ENCODE measurements at regions not wholly inside any gene's neighbourhood (a gene's known extent, or its start where the extent isn't known, plus 50 kb on each side); places are given as distances from the start of the nearest gene placed in this dataset.

DNA sequence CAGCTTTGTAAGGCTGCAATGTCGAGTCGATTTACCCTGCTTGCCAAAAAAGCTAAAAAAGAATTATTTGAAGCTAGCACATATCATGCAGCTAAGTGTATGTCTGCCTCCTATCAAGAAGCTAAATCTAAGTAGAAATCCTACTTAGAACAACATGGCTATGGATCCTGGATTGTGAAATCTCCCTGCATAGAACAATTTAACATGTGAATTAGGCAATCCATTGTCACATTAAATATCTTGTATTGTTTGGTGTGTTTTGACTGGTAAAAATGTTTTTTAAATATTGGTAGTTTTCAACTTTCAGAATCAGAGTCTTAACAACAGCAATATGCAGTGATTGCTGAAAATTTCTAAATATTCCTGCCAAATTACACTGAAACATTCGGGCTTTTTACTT lies 73.3 kb downstream of the SKIDA1 start:
- DNase-seq (no peak), ATAC-seq (ENCODE audit: insufficient read depth, low read depth) (no peak)
- no peak overlapping the region for H2AFZ ChIP-seq (ENCODE audit: low read depth, low read length)

DNA sequence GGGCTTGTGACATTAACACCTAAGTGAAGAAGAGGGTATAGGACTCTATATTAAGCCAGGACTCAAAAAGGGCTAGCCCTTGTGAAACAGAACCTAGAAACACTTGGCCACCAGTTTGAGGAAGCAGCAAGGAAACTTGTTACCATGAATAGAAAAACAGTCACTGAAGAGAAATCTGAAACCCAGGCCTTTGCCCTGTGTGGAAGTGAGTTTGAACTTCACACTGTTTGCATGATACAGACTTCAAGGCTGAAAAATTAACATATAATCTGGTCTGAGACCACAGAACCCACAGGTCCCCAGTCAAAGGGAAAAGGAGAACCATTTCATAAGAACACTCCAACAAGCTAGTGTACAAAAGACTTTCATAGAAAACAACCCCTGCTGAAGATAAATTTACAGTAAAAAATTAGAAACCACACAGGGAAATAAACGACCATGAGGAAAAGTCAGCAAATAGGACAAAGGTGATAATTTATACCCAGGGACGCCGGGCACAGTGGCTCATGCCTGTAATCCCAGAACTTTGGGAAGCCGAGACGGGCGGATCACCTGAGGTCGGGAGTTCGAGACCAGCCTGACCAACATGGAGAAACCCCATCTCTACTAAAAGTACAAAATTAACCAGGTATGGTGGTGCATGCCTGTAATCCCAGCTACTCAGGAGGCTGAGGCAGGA lies 76.1 kb downstream of the SKIDA1 start:
- Histone ChIP-seq H3K79me2 (ENCODE audit: insufficient read depth, low read length) (no peaks in the 10 kb centered on the region), H3K27me3 (ENCODE audit: insufficient read depth, low read length, poor library complexity) (no peaks in the 10 kb centered on the region), H4K20me1 (ENCODE audit: insufficient read depth, low read length) (no peaks in the 10 kb centered on the region), H3K4me1 (ENCODE audit: insufficient read depth, low read length) (no peaks in the 10 kb centered on the region), H3K27ac (ENCODE audit: low read length) (no peak overlapping the region), H3K4me2 (ENCODE audit: insufficient read depth, low read length) (no peak overlapping the region), H3K9ac (ENCODE audit: low read depth, low read length) (no peak overlapping the region), H3K9me3 (ENCODE audit: insufficient read depth, low read length, severe bottlenecking) (no peaks in the 10 kb centered on the region), H3K4me3 (ENCODE audit: low read depth in 1 of 2, low read length in 2 of 2) (no peak overlapping the region), H2AFZ (ENCODE audit: low read depth, low read length) (no peak overlapping the region), H3K36me3 (ENCODE audit: insufficient read depth, low read length) (no peaks in the 10 kb centered on the region)
- ATAC-seq (ENCODE audit: insufficient read depth, low read depth) = no peak
- no peak for DNase-seq
- TF ChIP-seq EZH2 (IDR thresholded peaks at IDR 0.05; ENCODE audit: borderline replicate concordance, low read depth, low read length, severe bottlenecking) = no peak
- TF ChIP-seq, protein P1, sequence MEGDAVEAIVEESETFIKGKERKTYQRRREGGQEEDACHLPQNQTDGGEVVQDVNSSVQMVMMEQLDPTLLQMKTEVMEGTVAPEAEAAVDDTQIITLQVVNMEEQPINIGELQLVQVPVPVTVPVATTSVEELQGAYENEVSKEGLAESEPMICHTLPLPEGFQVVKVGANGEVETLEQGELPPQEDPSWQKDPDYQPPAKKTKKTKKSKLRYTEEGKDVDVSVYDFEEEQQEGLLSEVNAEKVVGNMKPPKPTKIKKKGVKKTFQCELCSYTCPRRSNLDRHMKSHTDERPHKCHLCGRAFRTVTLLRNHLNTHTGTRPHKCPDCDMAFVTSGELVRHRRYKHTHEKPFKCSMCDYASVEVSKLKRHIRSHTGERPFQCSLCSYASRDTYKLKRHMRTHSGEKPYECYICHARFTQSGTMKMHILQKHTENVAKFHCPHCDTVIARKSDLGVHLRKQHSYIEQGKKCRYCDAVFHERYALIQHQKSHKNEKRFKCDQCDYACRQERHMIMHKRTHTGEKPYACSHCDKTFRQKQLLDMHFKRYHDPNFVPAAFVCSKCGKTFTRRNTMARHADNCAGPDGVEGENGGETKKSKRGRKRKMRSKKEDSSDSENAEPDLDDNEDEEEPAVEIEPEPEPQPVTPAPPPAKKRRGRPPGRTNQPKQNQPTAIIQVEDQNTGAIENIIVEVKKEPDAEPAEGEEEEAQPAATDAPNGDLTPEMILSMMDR (IDR thresholded peaks at IDR 0.05; ENCODE audit: borderline replicate concordance, extremely low read depth, low read length, poor library complexity, severe bottlenecking) = no peak

More for the DNA sequence above, 73.3 kb downstream of the SKIDA1 start:
- H3K4me2 ChIP-seq (ENCODE audit: insufficient read depth, low read length) = no peak overlapping the region
- no peaks in the 10 kb centered on the region for H3K4me1 ChIP-seq (ENCODE audit: insufficient read depth, low read length)
- no peak for TF ChIP-seq EZH2 (IDR thresholded peaks at IDR 0.05; ENCODE audit: borderline replicate concordance, low read depth, low read length, severe bottlenecking)
- TF ChIP-seq, protein P1 (IDR thresholded peaks at IDR 0.05; ENCODE audit: borderline replicate concordance, extremely low read depth, low read length, poor library complexity, severe bottlenecking) = no peak
- H3K4me3 ChIP-seq (ENCODE audit: low read depth in 1 of 2, low read length in 2 of 2) = no peak overlapping the region
- no peaks in the 10 kb centered on the region for H4K20me1 ChIP-seq (ENCODE audit: insufficient read depth, low read length)
- H3K36me3 ChIP-seq (ENCODE audit: insufficient read depth, low read length) = no peaks in the 10 kb centered on the region
- no peak overlapping the region for H3K27ac ChIP-seq (ENCODE audit: low read length)
- no peaks in the 10 kb centered on the region for H3K27me3 ChIP-seq (ENCODE audit: insufficient read depth, low read length, poor library complexity)
- H3K9ac ChIP-seq (ENCODE audit: low read depth, low read length) = no peak overlapping the region
- H3K79me2 ChIP-seq (ENCODE audit: insufficient read depth, low read length) = no peaks in the 10 kb centered on the region
- H3K9me3 ChIP-seq (ENCODE audit: insufficient read depth, low read length, severe bottlenecking) = no peaks in the 10 kb centered on the region

DNA sequence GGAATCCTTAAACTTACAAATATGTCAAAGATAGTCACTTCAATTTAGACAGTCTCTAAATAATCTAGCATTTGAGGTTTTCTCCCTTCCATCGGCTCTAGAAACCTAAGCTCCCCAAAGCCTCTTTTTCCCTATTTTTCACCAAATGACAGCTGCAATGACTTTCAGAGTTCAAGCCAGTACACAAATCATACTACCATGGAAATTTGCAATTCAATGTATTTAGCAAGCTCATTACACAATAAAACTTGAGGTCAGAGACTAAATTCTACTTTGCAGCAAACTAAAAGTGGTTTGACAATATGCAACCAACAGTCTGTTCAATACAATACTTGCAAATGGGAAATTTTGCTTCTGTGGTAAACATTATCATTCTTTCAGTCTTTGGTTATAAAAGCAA lies 80.3 kb downstream of the SKIDA1 start:
- ATAC-seq (ENCODE audit: insufficient read depth, low read depth) (no peak), DNase-seq (no peak)
- no peaks in the 10 kb centered on the region for H4K20me1 ChIP-seq (ENCODE audit: insufficient read depth, low read length)
- no peak overlapping the region for H3K4me3 ChIP-seq (ENCODE audit: low read depth in 1 of 2, low read length in 2 of 2)
- H3K36me3 ChIP-seq (ENCODE audit: insufficient read depth, low read length) = no peaks in the 10 kb centered on the region
- no peak overlapping the region for H3K27ac ChIP-seq (ENCODE audit: low read length)
- H3K27me3 ChIP-seq (ENCODE audit: insufficient read depth, low read length, poor library complexity) = no peaks in the 10 kb centered on the region
- H3K9me3 ChIP-seq (ENCODE audit: insufficient read depth, low read length, severe bottlenecking) = no peaks in the 10 kb centered on the region
- TF ChIP-seq, protein P1 (IDR thresholded peaks at IDR 0.05; ENCODE audit: borderline replicate concordance, extremely low read depth, low read length, poor library complexity, severe bottlenecking) = no peak
- TF ChIP-seq EZH2 (IDR thresholded peaks at IDR 0.05; ENCODE audit: borderline replicate concordance, low read depth, low read length, severe bottlenecking) = no peak
- H3K9ac ChIP-seq (ENCODE audit: low read depth, low read length) = no peak overlapping the region
- H3K4me2 ChIP-seq (ENCODE audit: insufficient read depth, low read length) = no peak overlapping the region
- no peaks in the 10 kb centered on the region for H3K4me1 ChIP-seq (ENCODE audit: insufficient read depth, low read length)
- H2AFZ ChIP-seq (ENCODE audit: low read depth, low read length) = no peak overlapping the region
- H3K79me2 ChIP-seq (ENCODE audit: insufficient read depth, low read length) = no peaks in the 10 kb centered on the region

Measured in DND-41 (cell line).